T-helper 17 cell (primary cell): ENCODE measurements at regions not wholly inside any gene's neighbourhood (a gene's known extent, or its start where the extent isn't known, plus 50 kb on each side); places are given as distances from the start of the nearest gene placed in this dataset.
"Not testable (repeated sequence)": the region's sequence is repeated elsewhere in the genome, so short reads cannot be mapped to it uniquely, and the experiment has no call there.

ENCODE experiments used
- ATAC-seq: fragments of 150-1000 bp; cut with Tn5 transposase; 2 replicates; pipeline ENCODE4 v1.10.0; 2021; ENCODE audit warnings: mild to moderate bottlenecking, moderate library complexity
- DNase-seq, 3 donors: peaks; one replicate each; pipeline versions ENCODE4 v3.0.0 to v3.0.0-alpha.2; 2020 to 2021
- H3K9me3 ChIP-seq: one replicate; pipeline ENCODE4 v1.7.0; 2013; ENCODE audit warnings: low read length, mild to moderate bottlenecking; ENCODE audit not compliant: control insufficient read depth, poor library complexity, severe bottlenecking
- H3K27ac Mint-ChIP-seq: one replicate; pipeline ENCODE4 v1.8.0; 2022; ENCODE audit warnings: mild to moderate bottlenecking, moderate library complexity, mixed read lengths
- H3K27me3 Mint-ChIP-seq: one replicate; pipeline ENCODE4 v1.8.0; 2022; ENCODE audit warnings: mixed read lengths
- H3K36me3 Mint-ChIP-seq: one replicate; pipeline ENCODE4 v1.8.0; 2022; ENCODE audit warnings: low read depth, mixed read lengths
- H3K4me1 Mint-ChIP-seq: one replicate; pipeline ENCODE4 v1.8.0; 2022; ENCODE audit warnings: mild to moderate bottlenecking, mixed read lengths
- H3K4me3 Mint-ChIP-seq: one replicate; pipeline ENCODE4 v1.8.0; 2022; ENCODE audit warnings: mild to moderate bottlenecking, moderate library complexity, mixed read lengths

GRCh38 chr17:70318051-70318450, 148.7 kb downstream of the KCNJ2 start:
- ATAC-seq (no peak), DNase-seq (no peak)

GRCh38 chr17:70319516-70319915, 150.2 kb downstream of the KCNJ2 start:
- ATAC-seq = no peak
- H3K4me3 Mint-ChIP-seq = no peak overlapping the region
- no peaks in the 10 kb centered on the region for H3K9me3 ChIP-seq
- no peaks in the 10 kb centered on the region for H3K4me1 Mint-ChIP-seq
- H3K36me3 Mint-ChIP-seq = no peaks in the 10 kb centered on the region
- H3K27me3 Mint-ChIP-seq = no peaks in the 10 kb centered on the region
- no peak overlapping the region for H3K27ac Mint-ChIP-seq
- no peak for DNase-seq

More at GRCh38 chr17:70318051-70318450, 148.7 kb downstream of the KCNJ2 start:
- Mint-ChIP-seq H3K4me1 (no peaks in the 10 kb centered on the region), H3K27me3 (no peaks in the 10 kb centered on the region), H3K4me3 (no peak overlapping the region), H3K36me3 (no peaks in the 10 kb centered on the region), H3K27ac (no peak overlapping the region)
- no peaks in the 10 kb centered on the region for H3K9me3 ChIP-seq

DNA sequence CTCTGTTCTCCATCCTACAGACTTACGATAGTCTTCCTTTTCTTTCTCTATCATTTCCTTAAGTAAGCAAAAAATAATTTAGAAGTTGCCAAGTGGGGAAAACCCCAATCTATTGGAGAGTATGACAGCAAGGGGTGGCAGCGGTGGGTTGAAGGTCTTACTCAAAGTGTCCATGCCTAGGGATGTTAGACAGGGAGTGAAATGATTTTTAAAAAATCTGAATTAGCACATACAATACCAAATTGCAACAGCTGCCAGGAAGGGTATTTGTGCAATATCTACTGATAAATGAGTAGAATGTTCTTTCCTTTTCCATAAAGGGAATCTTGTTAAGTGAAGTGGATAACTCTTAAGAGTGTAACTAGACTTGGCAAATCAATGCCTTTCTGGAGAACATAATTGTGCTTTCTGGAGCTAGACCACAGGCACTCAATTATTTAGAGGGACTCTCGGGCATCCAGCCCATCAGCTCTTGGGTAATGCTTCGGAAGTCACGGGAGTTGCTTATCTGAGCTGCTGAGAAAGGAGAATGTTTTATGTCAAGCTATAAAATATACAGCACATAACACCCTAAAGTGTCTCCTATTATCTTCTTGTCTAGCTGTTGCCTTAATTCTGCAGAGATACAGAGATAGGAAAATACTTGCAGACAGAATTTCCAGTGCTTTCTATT, 151.5 kb downstream of the KCNJ2 start:
- Mint-ChIP-seq H3K27ac (no peak overlapping the region), H3K36me3 (no peaks in the 10 kb centered on the region), H3K4me3 (no peak overlapping the region), H3K27me3 (no peaks in the 10 kb centered on the region), H3K4me1 (no peaks in the 10 kb centered on the region)
- no peaks in the 10 kb centered on the region for H3K9me3 ChIP-seq
- DNase-seq (no peak), ATAC-seq (no peak)

GRCh38 chr17:70321352-70321751, 152.0 kb downstream of the KCNJ2 start:
- no peaks in the 10 kb centered on the region for H3K9me3 ChIP-seq
- ATAC-seq = no peak
- Mint-ChIP-seq H3K4me3 (no peak overlapping the region), H3K36me3 (no peaks in the 10 kb centered on the region), H3K27ac (no peak overlapping the region), H3K27me3 (no peaks in the 10 kb centered on the region), H3K4me1 (no peaks in the 10 kb centered on the region)
- no peak for DNase-seq

DNA sequence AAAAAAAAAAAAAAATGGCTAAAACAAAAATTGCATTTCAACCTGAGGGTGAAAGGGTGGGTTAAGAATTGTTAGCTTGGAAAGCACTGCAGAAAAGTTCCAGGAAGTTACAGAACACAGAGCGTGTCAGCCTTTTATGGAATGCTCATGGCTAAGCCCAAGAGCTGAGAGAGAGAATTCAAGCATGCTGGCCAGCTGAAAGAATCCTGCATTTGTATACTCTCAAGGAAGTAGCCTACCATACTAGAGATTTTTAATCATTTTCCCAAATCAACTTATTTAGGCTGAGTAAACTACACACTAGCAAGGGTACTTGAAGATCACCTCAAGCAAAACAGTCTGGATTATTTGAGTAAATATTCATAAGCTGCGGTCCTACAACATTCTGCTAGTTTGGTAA, 153.9 kb downstream of the KCNJ2 start:
- no peak overlapping the region for H3K4me3 Mint-ChIP-seq
- no peaks in the 10 kb centered on the region for H3K4me1 Mint-ChIP-seq
- no peaks in the 10 kb centered on the region for H3K9me3 ChIP-seq
- H3K36me3 Mint-ChIP-seq = no peaks in the 10 kb centered on the region
- no peaks in the 10 kb centered on the region for H3K27me3 Mint-ChIP-seq
- DNase-seq (no peak), ATAC-seq (no peak)
- H3K27ac Mint-ChIP-seq = no peak overlapping the region

DNA sequence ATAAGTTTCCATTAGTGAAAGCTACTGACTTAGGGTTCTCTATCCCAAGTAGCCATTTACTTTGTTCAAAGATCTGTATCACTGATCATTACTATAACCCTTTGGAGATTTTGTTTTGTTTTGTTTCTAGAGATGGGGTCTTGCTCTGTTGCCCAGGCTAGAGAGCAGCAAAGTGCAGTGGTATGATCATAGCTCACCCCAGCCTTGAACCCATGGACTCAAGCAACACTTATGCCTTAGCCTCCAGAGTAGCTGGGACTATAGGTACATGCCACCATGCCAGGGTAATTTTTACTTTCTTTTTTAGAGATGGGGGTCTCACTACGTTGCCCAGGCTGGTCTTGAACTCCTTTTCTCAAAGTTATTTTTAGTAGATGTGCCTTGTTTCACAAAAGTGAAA, 154.7 kb downstream of the KCNJ2 start:
- no peaks in the 10 kb centered on the region for H3K9me3 ChIP-seq
- H3K4me3 Mint-ChIP-seq = no peak overlapping the region
- H3K27ac Mint-ChIP-seq = no peak overlapping the region
- H3K27me3 Mint-ChIP-seq = no peaks in the 10 kb centered on the region
- no peak for ATAC-seq
- no peaks in the 10 kb centered on the region for H3K4me1 Mint-ChIP-seq
- H3K36me3 Mint-ChIP-seq = no peaks in the 10 kb centered on the region
- no peak for DNase-seq

- H3K4me1 Mint-ChIP-seq = no peaks in the 10 kb centered on the region
- DNase-seq (no peak), ATAC-seq (no peak)
- H3K27ac Mint-ChIP-seq = no peak overlapping the region
- H3K9me3 ChIP-seq = no peaks in the 10 kb centered on the region
- H3K27me3 Mint-ChIP-seq = no peaks in the 10 kb centered on the region
- H3K4me3 Mint-ChIP-seq = no peak overlapping the region
- no peaks in the 10 kb centered on the region for H3K36me3 Mint-ChIP-seq
These were observed 157.9 kb downstream of the KCNJ2 start for GRCh38 chr17:70327279-70327678.

DNA sequence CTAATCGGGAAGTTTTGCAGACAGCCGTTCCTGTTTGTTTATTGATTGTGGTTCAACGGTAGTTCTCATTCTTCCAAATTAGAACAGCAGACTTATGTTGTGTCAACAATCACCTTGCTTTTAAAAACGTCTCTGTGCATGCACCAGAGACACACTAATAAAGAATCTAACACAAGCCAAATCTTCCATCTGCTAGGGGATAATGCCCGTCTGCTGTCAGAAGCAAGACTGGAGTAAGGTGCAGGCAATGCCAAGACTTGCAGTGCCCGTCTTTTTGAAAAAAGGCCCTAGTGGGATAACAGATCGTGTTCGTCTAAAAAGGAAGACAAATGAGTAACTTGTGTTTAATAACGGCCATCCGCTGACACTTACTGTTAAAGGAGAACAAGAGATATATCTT, 158.4 kb downstream of the KCNJ2 start:
- no peak overlapping the region for H3K4me3 Mint-ChIP-seq
- no peak overlapping the region for H3K27ac Mint-ChIP-seq
- no peaks in the 10 kb centered on the region for H3K36me3 Mint-ChIP-seq
- H3K4me1 Mint-ChIP-seq = no peaks in the 10 kb centered on the region
- no peaks in the 10 kb centered on the region for H3K27me3 Mint-ChIP-seq
- peaks cover 2% of the 10 kb centered on the region for H3K9me3 ChIP-seq
- ATAC-seq (no peak), DNase-seq (no peak)

- Mint-ChIP-seq H3K4me3 (no peak overlapping the region), H3K36me3 (no peaks in the 10 kb centered on the region), H3K27ac (no peak overlapping the region), H3K27me3 (no peaks in the 10 kb centered on the region), H3K4me1 (no peaks in the 10 kb centered on the region)
- H3K9me3 ChIP-seq = peaks cover 2% of the 10 kb centered on the region
- DNase-seq (no peak), ATAC-seq (no peak)
These were observed 160.4 kb downstream of the KCNJ2 start for GRCh38 chr17:70329721-70330120.

DNA sequence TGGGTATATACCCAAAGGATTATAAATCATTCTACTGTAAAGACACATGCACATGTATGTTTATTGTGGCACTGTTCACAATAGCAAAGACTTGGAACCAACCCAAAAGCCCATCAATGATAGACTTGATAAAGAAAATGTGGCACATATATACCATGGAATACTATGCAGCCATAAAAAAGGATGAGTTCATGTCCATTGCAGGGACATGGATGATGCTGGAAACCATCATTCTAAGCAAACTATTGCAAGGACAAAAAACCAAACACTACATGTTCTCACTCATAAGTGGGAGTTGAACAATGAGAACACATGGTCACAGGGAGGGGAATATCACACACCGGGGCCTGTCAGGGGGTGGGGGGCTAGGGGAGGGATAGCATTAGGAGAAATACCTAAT, 161.7 kb downstream of the KCNJ2 start:
- not testable (repeated sequence) for DNase-seq, H3K4me3 Mint-ChIP-seq, ATAC-seq, H3K4me1 Mint-ChIP-seq, H3K27me3 Mint-ChIP-seq, H3K36me3 Mint-ChIP-seq, H3K27ac Mint-ChIP-seq, H3K9me3 ChIP-seq

GRCh38 chr17:70332356-70333210, 163.3 kb downstream of the KCNJ2 start:
- H3K27ac Mint-ChIP-seq = no peak overlapping the region
- no peaks in the 10 kb centered on the region for H3K4me1 Mint-ChIP-seq
- DNase-seq (no peak), ATAC-seq (no peak)
- no peaks in the 10 kb centered on the region for H3K27me3 Mint-ChIP-seq
- peaks cover 2% of the 10 kb centered on the region for H3K9me3 ChIP-seq
- no peak overlapping the region for H3K4me3 Mint-ChIP-seq
- no peaks in the 10 kb centered on the region for H3K36me3 Mint-ChIP-seq

DNA sequence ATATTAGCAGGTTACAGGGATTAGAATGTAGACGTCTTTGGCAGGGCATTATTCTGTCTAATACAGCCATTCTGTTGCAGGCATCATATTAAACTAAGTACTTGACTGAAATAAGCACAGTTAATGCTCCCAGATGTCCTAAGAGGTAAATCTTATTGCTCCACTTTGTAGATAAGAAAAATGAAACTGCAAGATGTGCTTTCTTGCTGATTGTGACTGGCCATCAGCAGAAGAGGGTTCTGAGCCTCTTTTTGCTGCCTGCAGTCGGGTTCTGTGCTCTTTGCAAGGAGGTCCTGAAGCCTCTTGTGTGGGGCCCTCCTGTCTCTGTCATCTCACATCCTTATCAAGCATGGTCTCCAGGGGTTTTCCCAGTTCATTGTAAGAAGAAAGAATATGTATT, 167.1 kb downstream of the KCNJ2 start:
- H3K4me1 Mint-ChIP-seq = no peaks in the 10 kb centered on the region
- peaks cover 2% of the 10 kb centered on the region for H3K9me3 ChIP-seq
- no peaks in the 10 kb centered on the region for H3K36me3 Mint-ChIP-seq
- no peak for DNase-seq
- H3K27ac Mint-ChIP-seq = no peak overlapping the region
- no peak overlapping the region for H3K4me3 Mint-ChIP-seq
- no peak for ATAC-seq
- H3K27me3 Mint-ChIP-seq = no peaks in the 10 kb centered on the region

DNA sequence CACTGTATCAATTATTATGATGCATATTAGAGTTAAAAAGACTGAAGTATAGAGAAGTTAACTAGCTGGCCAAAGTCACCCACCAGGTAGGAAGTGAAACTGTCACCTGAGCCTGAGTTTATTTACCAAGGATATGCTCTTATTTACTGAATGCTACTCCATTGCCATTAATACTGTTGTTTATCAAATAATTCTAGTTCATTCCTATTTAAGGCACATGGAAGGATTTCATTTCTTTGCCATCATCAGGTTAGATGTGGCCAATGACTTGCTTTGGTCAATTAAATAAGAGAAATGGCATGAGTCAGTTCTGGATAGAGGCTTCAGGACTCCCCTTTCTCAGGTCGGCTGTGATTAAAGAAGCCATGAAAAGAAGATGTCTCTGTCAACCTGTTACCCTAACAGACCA, 169.6 kb downstream of the KCNJ2 start:
- no peak for DNase-seq
- H3K4me1 Mint-ChIP-seq = peaks cover 2% of the 10 kb centered on the region

DNA sequence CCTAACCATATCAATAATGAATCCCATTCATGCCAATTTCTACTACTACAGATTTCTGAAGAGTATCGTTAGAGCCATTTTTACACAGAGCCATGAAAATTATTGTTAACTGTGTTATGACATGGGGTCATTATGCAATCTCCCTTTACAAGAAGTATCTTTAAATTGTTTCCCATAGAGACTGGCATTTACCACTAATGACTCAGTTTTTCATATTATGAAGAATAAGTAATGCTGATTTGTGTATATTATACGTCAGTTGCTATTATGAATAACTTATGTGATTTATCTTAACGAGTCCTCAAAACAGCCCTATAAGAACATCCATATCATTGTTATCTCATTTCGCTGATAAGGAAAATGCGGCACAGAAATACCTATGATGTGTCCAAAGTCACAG, 173.8 kb downstream of the KCNJ2 start:
- H3K27me3 Mint-ChIP-seq = no peaks in the 10 kb centered on the region
- H3K36me3 Mint-ChIP-seq = no peaks in the 10 kb centered on the region
- no peak overlapping the region for H3K4me3 Mint-ChIP-seq
- peaks cover 5% of the 10 kb centered on the region for H3K4me1 Mint-ChIP-seq
- DNase-seq = no peak
- H3K9me3 ChIP-seq = no peaks in the 10 kb centered on the region
- ATAC-seq = no peak
- no peak overlapping the region for H3K27ac Mint-ChIP-seq

More for the DNA sequence above, 169.6 kb downstream of the KCNJ2 start:
- ATAC-seq = no peak
- Mint-ChIP-seq H3K27me3 (no peaks in the 10 kb centered on the region), H3K36me3 (no peaks in the 10 kb centered on the region), H3K4me3 (no peak overlapping the region), H3K27ac (no peak overlapping the region)
- H3K9me3 ChIP-seq = no peaks in the 10 kb centered on the region
